ENCODE measurements at regions not wholly inside any gene's neighbourhood (a gene's known extent, or its start where the extent isn't known, plus 50 kb on each side); places are given as distances from the start of the nearest gene placed in this dataset.

DNA sequence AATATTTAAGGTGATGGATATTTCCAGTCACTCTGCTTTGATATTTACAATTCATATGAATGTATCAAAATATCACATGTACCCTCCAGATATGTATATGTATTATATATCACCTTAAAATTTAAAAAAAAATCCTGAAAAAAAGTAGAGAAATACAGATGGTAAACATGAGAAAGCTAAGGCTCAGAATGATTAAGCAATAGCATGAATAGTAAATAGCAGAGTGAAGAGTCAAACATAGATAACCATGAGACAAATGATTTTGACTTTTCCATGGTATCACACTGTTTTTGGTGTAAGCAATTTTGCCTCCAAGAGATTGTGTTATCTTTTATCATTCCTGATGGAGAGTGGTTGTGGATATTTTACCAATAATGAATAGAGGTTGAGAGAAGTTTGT is 868.8 kb downstream of the CDH11 start:
- no peak for DNase-seq (ENCODE audit: low read depth, low spot score)
- no peak overlapping the region for H3K4me3 ChIP-seq (ENCODE audit: low read depth, low read length)
- TF ChIP-seq CTCF (IDR thresholded peaks at IDR 0.05; ENCODE audit: low read depth, low read length): no peak
- in situ Hi-C loops (cut with HindIII; ENCODE audit: low sequenced_read_pairs): no loop called here

GRCh38 chr16:64251742-64252141 is 870.1 kb downstream of the CDH11 start:
- no peak for TF ChIP-seq CTCF (IDR thresholded peaks at IDR 0.05; ENCODE audit: low read depth, low read length)
- no peak overlapping the region for H3K4me3 ChIP-seq (ENCODE audit: low read depth, low read length)
- in situ Hi-C loops (cut with HindIII; ENCODE audit: low sequenced_read_pairs): no loop called here
- no peak for DNase-seq (ENCODE audit: low read depth, low spot score)

DNA sequence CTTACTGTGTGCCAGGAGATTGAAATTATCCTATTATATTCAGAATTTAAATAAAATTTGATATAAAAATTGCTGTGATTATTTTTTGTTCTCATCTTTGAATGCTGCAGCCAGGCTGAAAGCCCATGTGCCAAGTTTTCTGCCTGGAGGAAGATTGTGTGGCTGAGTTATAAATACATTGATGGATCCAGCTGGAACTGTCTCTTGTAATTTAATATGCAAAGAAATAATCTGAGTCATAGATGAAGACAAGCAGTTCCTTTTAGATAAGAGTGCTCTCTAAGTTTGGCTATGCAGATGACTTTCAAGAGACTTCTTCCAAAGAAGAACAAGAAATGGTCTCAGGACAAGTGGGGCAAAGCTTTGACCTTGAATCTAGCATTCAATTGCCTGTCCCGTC is 871.0 kb downstream of the CDH11 start:
- no peak overlapping the region for H3K4me3 ChIP-seq (ENCODE audit: low read depth, low read length)
- no peak for TF ChIP-seq CTCF (IDR thresholded peaks at IDR 0.05; ENCODE audit: low read depth, low read length)
- DNase-seq (ENCODE audit: low read depth, low spot score): peak; percentile 5
- in situ Hi-C loops (cut with HindIII; ENCODE audit: low sequenced_read_pairs): no loop called here

DNA sequence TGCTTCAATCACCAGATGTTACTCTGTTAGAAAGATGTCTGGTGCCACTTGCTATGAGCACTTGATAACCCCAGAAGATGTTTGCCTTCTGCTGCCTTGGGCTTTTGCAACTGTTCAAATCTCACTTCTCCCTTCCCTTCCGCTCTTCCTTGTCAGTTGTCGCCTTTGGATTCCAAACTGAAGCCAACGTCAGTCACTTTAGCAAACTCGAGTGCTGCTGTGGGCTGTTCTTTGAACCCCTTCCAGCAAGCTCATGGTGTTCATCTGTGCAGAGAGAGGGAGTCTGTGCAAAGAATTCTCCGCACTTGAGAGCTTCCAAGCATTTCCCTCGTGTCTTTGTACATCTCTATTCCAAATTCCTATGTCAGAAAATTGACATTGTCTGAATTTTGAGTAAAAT is 879.4 kb downstream of the CDH11 start:
- DNase-seq (ENCODE audit: low read depth, low spot score): no peak
- no peak for TF ChIP-seq CTCF (IDR thresholded peaks at IDR 0.05; ENCODE audit: low read depth, low read length)
- in situ Hi-C loops (cut with HindIII; ENCODE audit: low sequenced_read_pairs): no loop called here
- no peak overlapping the region for H3K4me3 ChIP-seq (ENCODE audit: low read depth, low read length)

GRCh38 chr16:64240586-64240985 is 881.3 kb downstream of the CDH11 start:
- no peak for DNase-seq (ENCODE audit: low read depth, low spot score)
- no peak overlapping the region for H3K4me3 ChIP-seq (ENCODE audit: low read depth, low read length)
- no peak for TF ChIP-seq CTCF (IDR thresholded peaks at IDR 0.05; ENCODE audit: low read depth, low read length)
- in situ Hi-C loops (cut with HindIII; ENCODE audit: low sequenced_read_pairs): no loop called here

- H3K4me3 ChIP-seq (ENCODE audit: low read depth, low read length): no peak overlapping the region
- in situ Hi-C loops (cut with HindIII; ENCODE audit: low sequenced_read_pairs): no loop called here
- no peak for TF ChIP-seq CTCF (IDR thresholded peaks at IDR 0.05; ENCODE audit: low read depth, low read length)
- DNase-seq (ENCODE audit: low read depth, low spot score): no peak
Observed at GRCh38 chr16:64238571-64238970, 883.3 kb downstream of the CDH11 start.

- DNase-seq (ENCODE audit: low read depth, low spot score): no peak
- no peak for TF ChIP-seq CTCF (IDR thresholded peaks at IDR 0.05; ENCODE audit: low read depth, low read length)
- no peak overlapping the region for H3K4me3 ChIP-seq (ENCODE audit: low read depth, low read length)
- in situ Hi-C loops (cut with HindIII; ENCODE audit: low sequenced_read_pairs): no loop called here
Observed at GRCh38 chr16:64236316-64236715, 885.5 kb downstream of the CDH11 start.
